GM06990 (cell line): ENCODE measurements at regions not wholly inside any gene's neighbourhood (a gene's known extent, or its start where the extent isn't known, plus 50 kb on each side); places are given as distances from the start of the nearest gene placed in this dataset.

ENCODE experiments used
- DNase-seq: peaks from one replicate; pipeline ENCODE4 v3.0.0-alpha.2; 2011; ENCODE audit not compliant: insufficient read length; ENCODE audit errors: extremely low read depth
- H3K27me3 ChIP-seq: replicated peaks from 2 replicates; pipeline ENCODE4 v1.6.0; 2011; ENCODE audit warnings: low read length; ENCODE audit not compliant: control insufficient read depth, insufficient read depth
- H3K36me3 ChIP-seq: 2 replicates; pipeline ENCODE4 v1.5.1; 2011; ENCODE audit warnings: low read length; ENCODE audit not compliant: control insufficient read depth, insufficient read depth
- H3K4me3 ChIP-seq: replicated peaks from 2 replicates; pipeline ENCODE4 v1.5.1; 2011; ENCODE audit warnings: low read depth, mild to moderate bottlenecking, control low read depth, low read length
- CTCF ChIP-seq: IDR thresholded peaks from 2 replicates; pipeline ENCODE4 v1.5.1; 2011; ENCODE audit warnings: low read length, control low read depth, mild to moderate bottlenecking, inconsistent platforms; ENCODE audit not compliant: insufficient read depth, poor library complexity, severe bottlenecking

DNA sequence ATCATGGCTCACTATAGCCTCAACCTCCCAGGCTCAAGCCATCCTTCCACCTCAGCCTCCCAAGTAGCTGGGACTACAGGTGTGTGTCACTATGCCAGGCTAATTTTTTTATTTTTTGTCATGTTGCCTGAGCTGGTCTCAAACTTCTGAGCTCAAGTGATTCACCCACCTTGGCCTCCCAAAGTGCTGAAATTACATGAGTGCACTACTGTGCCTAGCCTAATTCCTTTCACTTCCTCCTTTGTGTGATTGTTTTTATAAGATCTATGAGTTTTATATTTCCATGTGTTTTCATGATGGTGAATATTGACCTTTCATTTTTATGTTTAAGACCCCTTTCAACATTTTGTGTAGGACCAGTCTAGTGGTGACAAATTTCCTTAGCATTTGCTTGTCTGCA lies 55.2 kb upstream of the IL12B start:
- H3K27me3 ChIP-seq, result no peaks in the 10 kb centered on the region
- H3K36me3 ChIP-seq, result no peaks in the 10 kb centered on the region
- H3K4me3 ChIP-seq, result no peak overlapping the region
- no peak for DNase-seq
- no peak for TF ChIP-seq CTCF

DNA sequence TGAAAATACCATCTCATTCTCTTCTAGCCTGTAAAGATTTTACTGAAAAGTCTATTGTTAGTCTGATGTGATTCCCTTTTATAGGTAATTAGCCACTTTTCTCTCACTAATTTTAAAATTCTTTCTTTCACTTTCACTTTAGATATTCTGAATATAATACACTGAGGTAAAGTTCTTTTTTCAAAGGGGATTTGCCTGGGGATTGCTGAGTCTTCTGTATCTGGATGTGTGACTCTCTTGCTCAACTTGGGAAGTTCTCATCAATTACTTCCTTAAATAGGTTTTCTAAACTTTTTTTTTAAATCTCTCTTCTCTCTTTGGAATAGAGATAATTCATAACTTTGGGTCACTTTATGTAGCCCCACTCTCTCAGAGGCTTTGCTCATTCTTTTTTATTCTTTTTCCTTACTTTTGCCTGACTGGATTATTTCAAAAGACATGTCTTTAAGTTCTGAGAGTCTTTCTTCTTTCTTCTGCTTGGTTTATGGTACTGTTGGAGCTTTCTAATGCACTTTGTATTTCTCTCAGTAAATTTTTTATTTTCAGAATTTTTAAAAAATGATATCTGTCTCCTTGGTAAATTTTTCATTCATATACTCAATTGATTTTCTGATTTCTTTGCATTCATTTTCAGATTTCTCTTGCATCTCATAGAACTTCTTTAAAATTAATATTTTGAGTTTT lies 55.9 kb upstream of the IL12B start:
- TF ChIP-seq CTCF, result no peak
- Histone ChIP-seq H3K27me3 (no peaks in the 10 kb centered on the region), H3K36me3 (no peaks in the 10 kb centered on the region), H3K4me3 (no peak overlapping the region)
- DNase-seq, result no peak

DNA sequence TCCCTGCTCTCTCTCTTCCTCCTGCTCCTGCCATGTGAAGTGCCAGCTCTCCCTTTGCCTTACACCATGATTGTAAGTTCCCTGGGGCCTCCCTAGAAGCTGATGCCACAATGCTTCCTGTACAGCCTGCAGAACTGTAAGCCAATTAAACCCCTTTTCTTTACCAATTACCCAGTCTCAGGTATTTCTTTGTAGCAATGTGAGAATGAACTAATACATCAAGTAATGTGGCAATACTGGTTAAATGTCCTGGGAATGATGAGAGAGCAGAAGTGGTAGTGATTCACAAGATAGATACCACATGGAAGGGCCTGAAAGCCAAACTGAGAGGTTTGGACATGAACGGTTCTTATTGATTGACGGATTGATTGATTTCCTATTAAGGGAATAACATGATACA lies 62.6 kb upstream of the IL12B start:
- no peak for DNase-seq
- no peak for TF ChIP-seq CTCF
- Histone ChIP-seq H3K4me3 (no peak overlapping the region), H3K27me3 (no peaks in the 10 kb centered on the region), H3K36me3 (no peaks in the 10 kb centered on the region)

GRCh38 chr5:159393854-159394274 lies 63.6 kb upstream of the IL12B start:
- Histone ChIP-seq H3K4me3 (no peak overlapping the region), H3K27me3 (no peaks in the 10 kb centered on the region), H3K36me3 (no peaks in the 10 kb centered on the region)
- no peak for TF ChIP-seq CTCF
- no peak for DNase-seq

- no peak for DNase-seq
- H3K36me3 ChIP-seq, result no peaks in the 10 kb centered on the region
- H3K27me3 ChIP-seq, result no peaks in the 10 kb centered on the region
- TF ChIP-seq CTCF, result no peak
- no peak overlapping the region for H3K4me3 ChIP-seq
Observed at GRCh38 chr5:159395202-159395601, 64.9 kb upstream of the IL12B start.

DNA sequence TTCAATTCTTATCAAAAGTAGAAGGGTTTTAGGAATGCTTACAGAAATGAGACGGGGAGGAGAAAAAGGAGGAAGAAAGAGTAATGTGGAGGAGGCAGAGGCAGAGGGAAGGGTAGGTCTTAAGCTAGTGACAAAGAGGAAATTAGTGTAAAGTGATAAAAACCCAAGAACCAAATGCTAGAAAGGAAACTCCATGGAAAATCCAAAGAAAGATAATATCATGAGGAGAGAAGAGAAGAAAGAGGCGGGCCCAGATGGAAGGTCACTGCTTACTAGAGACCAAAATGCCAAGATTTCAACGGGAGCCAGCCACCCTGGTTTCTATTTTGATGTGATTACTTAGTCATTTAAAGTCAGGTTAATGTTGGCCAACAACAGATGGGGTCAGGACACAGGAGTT lies 68.6 kb upstream of the IL12B start:
- H3K4me3 ChIP-seq, result no peak overlapping the region
- H3K27me3 ChIP-seq, result no peaks in the 10 kb centered on the region
- no peak for DNase-seq
- no peak for TF ChIP-seq CTCF
- no peaks in the 10 kb centered on the region for H3K36me3 ChIP-seq
